GM18868 (cell line): ENCODE measurements at regions not wholly inside any gene's neighbourhood (a gene's known extent, or its start where the extent isn't known, plus 50 kb on each side); places are given as distances from the start of the nearest gene placed in this dataset.
"Not testable (repeated sequence)": the region's sequence is repeated elsewhere in the genome, so short reads cannot be mapped to it uniquely, and the experiment has no call there.

Experiments used
- ATAC-seq: cut with Tn5 transposase; IDR thresholded peaks from one replicate; pipeline ENCODE4 v1.9.1; 2021; ENCODE audit warnings: mild to moderate bottlenecking, moderate library complexity; ENCODE audit not compliant: unreplicated experiment

GRCh38 chr6:155829646-155830045, 374.0 kb upstream of the NOX3 start:
- no peak for ATAC-seq

GRCh38 chr6:155828989-155829388, 373.4 kb upstream of the NOX3 start:
- ATAC-seq = no peak

GRCh38 chr6:155818698-155819097, 363.1 kb upstream of the NOX3 start:
- ATAC-seq = no peak

GRCh38 chr6:155813548-155813947, 357.9 kb upstream of the NOX3 start:
- no peak for ATAC-seq

- ATAC-seq = no peak
Measured at GRCh38 chr6:155807243-155807642, 351.6 kb upstream of the NOX3 start.

- no peak for ATAC-seq
Measured at GRCh38 chr6:155801046-155801445, 345.4 kb upstream of the NOX3 start.

- ATAC-seq = not testable (repeated sequence)
Measured at GRCh38 chr6:155798876-155799275, 343.2 kb upstream of the NOX3 start.

- no peak for ATAC-seq
Measured at GRCh38 chr6:155795173-155795796, 339.6 kb upstream of the NOX3 start.

- no peak for ATAC-seq
Measured at GRCh38 chr6:155791891-155792290, 336.3 kb upstream of the NOX3 start.

- ATAC-seq = no peak
Measured at GRCh38 chr6:155791186-155791585, 335.5 kb upstream of the NOX3 start.

GRCh38 chr6:155787168-155787567, 331.5 kb upstream of the NOX3 start:
- no peak for ATAC-seq

- no peak for ATAC-seq
Measured at GRCh38 chr6:155786528-155786927, 330.9 kb upstream of the NOX3 start.

GRCh38 chr6:155782739-155783459, 327.3 kb upstream of the NOX3 start:
- no peak for ATAC-seq

GRCh38 chr6:155782320-155782731, 326.7 kb upstream of the NOX3 start:
- ATAC-seq = no peak

- no peak for ATAC-seq
Measured at GRCh38 chr6:155779456-155779855, 323.8 kb upstream of the NOX3 start.

GRCh38 chr6:155778336-155778735, 322.7 kb upstream of the NOX3 start:
- no peak for ATAC-seq

- no peak for ATAC-seq
Measured at GRCh38 chr6:155771822-155772221, 316.2 kb upstream of the NOX3 start.

GRCh38 chr6:155770856-155771255, 315.2 kb upstream of the NOX3 start:
- no peak for ATAC-seq

GRCh38 chr6:155770313-155770712, 314.7 kb upstream of the NOX3 start:
- ATAC-seq = no peak

- no peak for ATAC-seq
Measured at GRCh38 chr6:155765275-155766194, 309.9 kb upstream of the NOX3 start.

- no peak for ATAC-seq
Measured at GRCh38 chr6:155762649-155763048, 307.0 kb upstream of the NOX3 start.

- ATAC-seq = no peak
Measured at GRCh38 chr6:155755452-155755851, 299.8 kb upstream of the NOX3 start.
